GM23338 (cell line): ENCODE measurements at regions not wholly inside any gene's neighbourhood (a gene's known extent, or its start where the extent isn't known, plus 50 kb on each side); places are given as distances from the start of the nearest gene placed in this dataset.

Experiments
- ATAC-seq: fragments of 200-7000 bp; cut with Tn5 transposase; 3 replicates; pipeline ENCODE4 v1.9.1; 2020
- DNase-seq: peaks from one replicate; pipeline ENCODE4 v3.0.0-alpha.2; 2015; ENCODE audit warnings: low spot score
- H2AFZ ChIP-seq: fragments of 200-600 bp; sonication (generic); 2 replicates; pipeline ENCODE4 v1.8.0; 2016; ENCODE audit warnings: antibody characterized with exemption, mild to moderate bottlenecking, moderate library complexity
- H3F3A ChIP-seq: fragments of 200-600 bp; sonication (generic); replicated peaks from 2 replicates; pipeline ENCODE4 v1.8.0; 2017; ENCODE audit warnings: antibody characterized with exemption, mixed run types, low read depth
- H3K27ac ChIP-seq: fragments of 200-600 bp; sonication (generic); 2 replicates; pipeline ENCODE4 v1.6.1; 2016; ENCODE audit warnings: low read depth
- H3K27me3 ChIP-seq: fragments of 200-600 bp; sonication (generic); 2 replicates; pipeline ENCODE4 v1.8.0; 2016; ENCODE audit warnings: mild to moderate bottlenecking, mixed run types, moderate library complexity; ENCODE audit not compliant: insufficient read depth
- H3K36me3 ChIP-seq: fragments of 200-600 bp; sonication (generic); 2 replicates; pipeline ENCODE4 v1.8.0; 2016; ENCODE audit warnings: mild to moderate bottlenecking; ENCODE audit not compliant: insufficient read depth
- H3K4me1 ChIP-seq: fragments of 200-600 bp; sonication (generic); 2 replicates; pipeline ENCODE4 v1.8.0; 2016; ENCODE audit warnings: mild to moderate bottlenecking, moderate library complexity; ENCODE audit not compliant: insufficient read depth
- H3K4me2 ChIP-seq: fragments of 200-600 bp; sonication (generic); 2 replicates; pipeline ENCODE4 v1.7.1; 2017; ENCODE audit warnings: mixed run types
- H3K4me3 ChIP-seq: fragments of 200-600 bp; sonication (generic); 2 replicates; pipeline ENCODE4 v1.6.1; 2016; ENCODE audit warnings: mixed run types
- H3K79me2 ChIP-seq: fragments of 200-600 bp; sonication (generic); replicated peaks from 2 replicates; pipeline ENCODE4 v1.8.0; 2017; ENCODE audit warnings: mild to moderate bottlenecking; ENCODE audit not compliant: insufficient read depth
- H3K9me2 ChIP-seq: fragments of 200-600 bp; sonication (generic); 2 replicates; pipeline ENCODE4 v1.8.0; 2017; ENCODE audit not compliant: insufficient read depth
- H4K20me1 ChIP-seq: fragments of 200-600 bp; sonication (generic); replicated peaks from 2 replicates; pipeline ENCODE4 v1.8.0; 2017; ENCODE audit warnings: mild to moderate bottlenecking; ENCODE audit not compliant: insufficient read depth
- H3K27ac Mint-ChIP-seq: 2 replicates; pipeline ENCODE4 v1.8.0; 2020; ENCODE audit warnings: inconsistent platforms, mild to moderate bottlenecking, moderate library complexity, mixed read lengths
- H3K27me3 Mint-ChIP-seq: 3 replicates; pipeline ENCODE4 v1.8.0; 2022; ENCODE audit warnings: low read depth, mild to moderate bottlenecking, moderate library complexity, mixed read lengths, inconsistent platforms; ENCODE audit not compliant: insufficient read depth, poor library complexity
- H3K36me3 Mint-ChIP-seq: 3 replicates; pipeline ENCODE4 v1.8.0; 2021; ENCODE audit warnings: low read depth, mild to moderate bottlenecking, inconsistent platforms, moderate library complexity, mixed read lengths
- H3K4me1 Mint-ChIP-seq: 3 replicates; pipeline ENCODE4 v1.8.0; 2020; ENCODE audit warnings: mild to moderate bottlenecking, inconsistent platforms, mixed read lengths
- H3K4me3 Mint-ChIP-seq: 3 replicates; pipeline ENCODE4 v1.8.0; 2021; ENCODE audit warnings: moderate library complexity, mild to moderate bottlenecking, inconsistent platforms, mixed read lengths
- H3K9me3 Mint-ChIP-seq: 3 replicates; pipeline ENCODE4 v1.8.0; 2020; ENCODE audit warnings: moderate library complexity, mild to moderate bottlenecking, inconsistent platforms, mixed read lengths
- CREB1 ChIP-seq: fragments of 250-450 bp; sonication (Bioruptor Pico); IDR thresholded peaks from 2 replicates; pipeline ENCODE4 v1.5.0; 2020; ENCODE audit warnings: low read depth, mild to moderate bottlenecking, moderate library complexity
- CTCF ChIP-seq, 2 experiments: fragments of 200-600 bp in 1 of 2; sonication (generic) in 1 of 2; conservative IDR thresholded peaks; 2 replicates each; pipeline versions ENCODE4 v1.5.1 to v1.6.1; 2016 to 2017; ENCODE audit warnings: antibody characterized with exemption in 2 of 2, low read depth in 2 of 2, mild to moderate bottlenecking in 2 of 2, moderate library complexity in 1 of 2
- ETS1 ChIP-seq: IDR thresholded peaks from 2 replicates; pipeline ENCODE4 v1.6.1; 2016; ENCODE audit warnings: antibody characterized with exemption
- EZH2 ChIP-seq: fragments of 200-600 bp; sonication (generic); IDR thresholded peaks from one replicate; pipeline ENCODE4 v1.8.0; 2017; ENCODE audit warnings: antibody characterized with exemption, mild to moderate bottlenecking, low read depth; ENCODE audit not compliant: unreplicated experiment
- EZH2phosphoT487 ChIP-seq: fragments of 200-600 bp; sonication (generic); IDR thresholded peaks from one replicate; pipeline ENCODE4 v1.8.1; 2018; ENCODE audit warnings: antibody characterized with exemption; ENCODE audit not compliant: unreplicated experiment
- JUNB ChIP-seq: IDR thresholded peaks from one replicate; pipeline ENCODE4 v1.6.1; 2016; ENCODE audit warnings: antibody characterized with exemption; ENCODE audit not compliant: unreplicated experiment
- NANOG ChIP-seq: IDR thresholded peaks from 2 replicates; pipeline ENCODE4 v1.6.1; 2016; ENCODE audit warnings: antibody characterized with exemption, borderline replicate concordance
- POLR2AphosphoS5 ChIP-seq: IDR thresholded peaks from 2 replicates; pipeline ENCODE4 v1.6.1; 2016; ENCODE audit warnings: antibody characterized with exemption, low read depth
- REST ChIP-seq: IDR thresholded peaks from one replicate; pipeline ENCODE4 v1.6.1; 2018; ENCODE audit warnings: antibody characterized with exemption; ENCODE audit not compliant: unreplicated experiment
- STAT1 ChIP-seq: IDR thresholded peaks from one replicate; pipeline ENCODE4 v1.6.1; 2016; ENCODE audit warnings: antibody characterized with exemption; ENCODE audit not compliant: unreplicated experiment
- ZNF114 ChIP-seq: fragments of 250-450 bp; sonication (Bioruptor Pico); IDR thresholded peaks from 2 replicates; pipeline ENCODE4 v1.5.0; 2020; ENCODE audit warnings: mild to moderate bottlenecking, moderate library complexity
- ZNF331 ChIP-seq: fragments of 250-450 bp; sonication (Bioruptor Pico); IDR thresholded peaks from 2 replicates; pipeline ENCODE4 v1.5.0; 2020; ENCODE audit warnings: low read depth, mild to moderate bottlenecking, moderate library complexity
- ZNF462 ChIP-seq: fragments of 250-450 bp; sonication (Bioruptor Pico); IDR thresholded peaks from 2 replicates; pipeline ENCODE4 v1.5.0; 2020; ENCODE audit warnings: mild to moderate bottlenecking, moderate library complexity

GRCh38 chr3:187954873-187955586 is 198.9 kb upstream of the LPP start:
- Mint-ChIP-seq H3K4me3 (no peak overlapping the region), H3K27me3 (no peaks in the 10 kb centered on the region), H3K4me1 (peaks cover 5% of the 10 kb centered on the region), H3K9me3 (no peaks in the 10 kb centered on the region), H3K36me3 (no peaks in the 10 kb centered on the region), H3K27ac (no peak overlapping the region)
- Histone ChIP-seq H3K4me3 (no peak overlapping the region), H3K79me2 (no peaks in the 10 kb centered on the region), H4K20me1 (no peaks in the 10 kb centered on the region), H3K4me1 (no peaks in the 10 kb centered on the region), H3K27me3 (no peaks in the 10 kb centered on the region), H3K27ac (no peak overlapping the region), H3K9me2 (peaks cover 28% of the 10 kb centered on the region), H2AFZ (no peak overlapping the region), H3K4me2 (no peak overlapping the region), H3K36me3 (no peaks in the 10 kb centered on the region), H3F3A (no peaks in the 10 kb centered on the region)
- DNase-seq (no peak), ATAC-seq (no peak)
- TF ChIP-seq ZNF462 (CRISPR knock-in tag): no peak
- TF ChIP-seq ZNF114 (CRISPR knock-in tag): no peak
- TF ChIP-seq CTCF (conservative IDR thresholded peaks at IDR 0.05; ENCODE audit: low read depth in 2 of 2): no peak
- TF ChIP-seq CREB1 (CRISPR knock-in tag): no peak
- TF ChIP-seq POLR2AphosphoS5: no peak
- TF ChIP-seq ZNF331 (CRISPR knock-in tag): no peak
- no peak for TF ChIP-seq ETS1
- TF ChIP-seq EZH2: no peak
- TF ChIP-seq STAT1: no peak
- no peak for TF ChIP-seq JUNB
- TF ChIP-seq REST: no peak
- no peak for TF ChIP-seq EZH2phosphoT487
- no peak for TF ChIP-seq NANOG
